ENCODE measurements at regions not wholly inside any gene's neighbourhood (a gene's known extent, or its start where the extent isn't known, plus 50 kb on each side); places are given as distances from the start of the nearest gene placed in this dataset.

- Histone ChIP-seq H3K4me3 (ENCODE audit: low read depth, low read length) (no peak overlapping the region), H3K36me3 (ENCODE audit: control insufficient read depth, insufficient read depth, low read length) (no peaks in the 10 kb centered on the region), H3K27me3 (ENCODE audit: control insufficient read depth, insufficient read depth, low read length) (no peaks in the 10 kb centered on the region)
- FAIRE-seq (no peak), DNase-seq (ENCODE audit: low read depth) (no peak)
- no peak for TF ChIP-seq CTCF (IDR thresholded peaks at IDR 0.05; ENCODE audit: insufficient read depth, low read length, severe bottlenecking)
Observed at GRCh38 chr14:55523321-55523720, 56.7 kb upstream of the KTN1 start.

Data from bronchial epithelial cell (primary cell).